ENCODE measurements at regions not wholly inside any gene's neighbourhood (a gene's known extent, or its start where the extent isn't known, plus 50 kb on each side); places are given as distances from the start of the nearest gene placed in this dataset.
"Not testable (repeated sequence)": the region's sequence is repeated elsewhere in the genome, so short reads cannot be mapped to it uniquely, and the experiment has no call there.

DNA sequence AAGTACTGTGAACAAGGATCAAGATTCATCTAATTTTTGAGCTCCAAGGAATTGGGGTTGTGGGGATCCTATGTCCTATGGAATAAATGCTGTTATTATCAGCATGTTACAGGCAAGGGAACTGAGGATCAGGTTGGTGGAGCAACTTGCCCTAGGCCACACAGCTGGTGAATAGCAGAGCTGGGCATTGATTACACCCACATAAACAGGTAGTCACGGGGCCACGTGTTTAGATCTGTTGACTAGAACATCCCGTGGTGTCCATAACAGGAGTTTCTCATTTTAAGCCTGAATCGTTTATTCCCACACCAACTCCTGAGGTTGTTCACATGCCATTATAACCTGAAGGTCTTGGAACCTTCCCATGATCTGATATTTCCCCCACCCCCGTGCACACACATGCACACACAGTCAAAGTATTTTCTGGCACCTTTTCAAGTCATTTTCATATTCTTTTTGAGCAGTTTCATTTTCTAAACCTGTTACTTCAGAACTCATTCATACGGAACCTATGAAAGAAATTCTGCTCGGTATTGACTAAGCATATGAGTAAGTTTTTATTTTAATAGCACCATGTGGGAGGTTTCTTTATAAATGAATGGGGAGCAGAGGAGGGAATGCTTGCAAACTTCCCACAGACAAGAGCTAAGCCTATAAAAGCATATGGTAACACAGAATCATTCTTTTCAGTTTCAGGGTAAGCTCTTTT, 338.1 kb downstream of the ANAPC1 start:
- DNase-seq = not testable (repeated sequence)

DNA sequence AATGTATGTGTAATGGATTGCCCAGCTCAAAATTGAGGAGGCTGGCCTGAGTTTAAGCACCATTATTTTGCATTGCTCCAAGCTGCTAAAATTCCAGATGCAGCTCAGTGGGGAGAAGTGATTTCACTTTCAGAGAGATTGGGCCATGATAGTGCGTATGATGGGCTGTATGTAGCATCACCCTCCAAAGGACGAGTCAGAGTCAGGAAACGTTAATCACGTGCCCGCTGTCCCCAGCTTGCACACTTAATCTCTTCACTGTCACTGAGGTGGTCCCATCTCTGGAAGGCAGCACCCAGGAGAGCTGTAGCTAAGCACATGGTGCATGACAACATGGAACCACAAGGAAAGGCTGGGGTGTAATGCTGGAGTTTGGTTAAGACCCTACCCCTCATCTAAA, 337.4 kb downstream of the ANAPC1 start:
- DNase-seq = not testable (repeated sequence)

DNA sequence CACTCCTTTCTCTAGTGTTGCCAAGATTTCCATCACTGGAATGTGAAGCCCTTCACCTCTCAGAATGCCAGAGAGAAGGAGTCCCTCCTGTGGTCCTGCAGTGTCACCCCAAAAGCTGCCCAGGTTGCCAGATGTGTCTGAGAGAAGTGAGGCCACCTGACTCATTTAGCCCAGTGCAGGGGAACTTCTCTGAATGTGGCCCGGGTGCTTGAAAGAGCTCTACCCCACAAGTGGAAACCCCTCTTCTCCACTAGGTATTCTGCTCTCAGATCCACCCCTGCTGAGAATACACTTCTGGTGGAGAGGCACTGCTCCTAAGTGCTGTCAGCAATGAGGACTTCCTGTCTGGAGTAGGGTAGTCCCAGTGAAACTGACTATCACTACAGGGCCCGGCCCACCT, 334.8 kb downstream of the ANAPC1 start:
- DNase-seq = not testable (repeated sequence)

DNA sequence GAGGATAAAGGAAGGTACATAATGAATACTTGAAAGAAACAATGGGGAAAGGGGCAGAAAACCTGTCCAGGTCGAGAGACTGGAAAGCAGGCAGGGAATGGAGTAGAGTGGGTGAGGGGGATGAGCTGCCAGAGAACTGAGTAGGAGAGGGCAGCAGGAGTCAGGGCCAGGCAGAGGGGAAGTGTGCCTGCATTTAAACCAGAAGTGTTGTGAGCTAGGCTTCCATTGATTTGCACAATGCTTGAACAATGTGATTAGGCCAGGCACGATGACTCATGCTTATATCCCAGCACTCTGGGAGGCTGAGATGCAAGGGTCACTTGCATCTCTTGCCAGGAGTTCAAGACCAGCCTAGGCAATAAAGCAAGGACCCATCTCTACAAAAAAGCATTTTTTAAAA, 332.6 kb downstream of the ANAPC1 start:
- DNase-seq = not testable (repeated sequence)

DNA sequence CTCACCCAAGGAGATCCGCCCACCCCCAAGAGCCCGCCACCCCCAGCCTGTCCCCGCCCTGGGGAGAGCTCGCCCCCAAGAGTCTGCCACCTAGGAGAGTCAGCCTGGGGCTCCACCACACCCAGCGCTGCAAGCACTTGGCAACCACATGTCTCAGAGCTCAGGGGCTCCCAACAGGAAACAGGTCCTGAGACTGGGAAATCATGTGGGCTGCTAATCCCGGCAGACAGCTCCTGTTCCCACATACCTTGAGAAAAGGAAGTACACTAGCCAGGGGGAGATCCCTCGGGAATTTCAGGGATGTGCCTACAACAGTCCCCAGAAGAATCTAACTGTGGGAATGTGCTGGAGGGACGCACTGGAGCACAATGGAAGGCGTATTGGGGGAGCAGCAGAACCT, 331.4 kb downstream of the ANAPC1 start:
- not testable (repeated sequence) for DNase-seq

DNA sequence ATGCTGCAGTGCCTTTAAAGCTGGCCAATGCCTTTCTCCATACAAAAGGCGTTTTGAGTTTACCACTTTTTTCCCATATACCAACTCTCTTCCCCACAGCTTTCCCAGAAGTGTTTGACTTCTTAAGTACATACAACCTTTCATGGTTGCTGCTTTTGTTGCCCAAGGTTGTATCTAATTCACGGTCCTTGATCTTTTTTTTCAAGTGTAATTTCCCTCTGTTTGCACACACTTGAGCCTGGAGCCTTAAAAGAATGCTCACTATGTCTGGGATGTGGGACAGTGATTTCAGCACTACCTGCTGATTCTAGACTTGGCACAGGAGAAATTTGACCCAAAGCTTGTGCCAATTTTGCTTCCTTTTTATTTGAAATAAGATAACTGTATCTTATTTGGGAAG, 324.7 kb downstream of the ANAPC1 start:
- DNase-seq = not testable (repeated sequence)

DNA sequence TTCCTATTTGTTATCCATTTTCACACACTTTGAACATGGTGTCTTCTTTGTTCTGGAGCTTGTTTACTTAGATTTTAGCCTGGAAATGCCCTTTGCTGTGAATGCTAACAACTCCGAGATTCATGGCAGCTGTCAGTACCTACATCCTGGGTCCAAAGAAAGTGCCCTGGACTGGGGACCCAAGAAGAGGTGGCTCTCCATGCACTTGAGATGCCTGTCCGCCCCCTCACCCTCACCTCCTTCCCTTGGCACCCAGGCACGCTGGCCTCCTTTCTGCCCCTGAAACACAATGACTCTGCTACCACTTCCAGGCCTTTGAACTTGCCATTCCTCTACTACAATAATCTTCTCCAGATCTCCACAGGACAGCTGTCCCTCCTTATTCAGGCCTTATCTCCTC, 324.2 kb downstream of the ANAPC1 start:
- DNase-seq = not testable (repeated sequence)

DNA sequence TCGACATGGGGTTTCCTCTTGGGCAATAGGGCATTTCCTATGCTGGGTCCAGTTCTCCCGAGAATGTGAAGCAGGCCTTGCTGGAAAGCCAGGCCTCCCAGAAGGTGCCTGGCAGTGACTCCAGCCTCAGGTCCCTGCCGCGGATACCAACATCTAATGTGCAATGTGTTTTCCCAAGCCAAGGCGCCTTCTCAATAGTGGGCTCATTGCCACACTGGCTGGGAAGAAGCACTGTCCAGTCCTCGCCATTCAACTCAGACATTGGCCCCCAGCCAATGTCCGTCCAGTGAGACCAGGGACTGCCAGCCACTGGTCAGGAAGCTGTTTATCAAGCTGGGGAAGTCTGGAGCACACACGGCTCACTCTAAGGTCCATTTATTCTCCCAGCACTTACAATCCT, 317.9 kb downstream of the ANAPC1 start:
- DNase-seq = not testable (repeated sequence)

DNA sequence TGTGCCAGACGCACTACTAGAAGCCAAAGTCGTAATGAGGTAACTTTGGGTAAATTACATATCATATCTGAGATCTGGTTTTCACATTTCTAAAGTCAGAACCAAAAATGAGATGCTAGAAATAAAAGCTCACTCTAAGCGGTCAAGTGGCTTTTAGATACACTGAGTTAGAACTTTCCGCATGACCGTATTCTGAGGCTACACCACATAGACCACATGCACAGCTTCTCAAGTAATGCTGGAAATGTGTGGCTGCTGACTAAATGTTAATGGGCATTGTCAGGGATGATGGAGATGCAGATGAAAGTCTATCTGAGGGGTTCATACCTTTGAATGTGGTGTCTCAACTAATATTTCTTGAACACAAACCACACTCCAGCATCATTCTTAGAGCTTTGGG, 316.8 kb downstream of the ANAPC1 start:
- DNase-seq = not testable (repeated sequence)

DNA sequence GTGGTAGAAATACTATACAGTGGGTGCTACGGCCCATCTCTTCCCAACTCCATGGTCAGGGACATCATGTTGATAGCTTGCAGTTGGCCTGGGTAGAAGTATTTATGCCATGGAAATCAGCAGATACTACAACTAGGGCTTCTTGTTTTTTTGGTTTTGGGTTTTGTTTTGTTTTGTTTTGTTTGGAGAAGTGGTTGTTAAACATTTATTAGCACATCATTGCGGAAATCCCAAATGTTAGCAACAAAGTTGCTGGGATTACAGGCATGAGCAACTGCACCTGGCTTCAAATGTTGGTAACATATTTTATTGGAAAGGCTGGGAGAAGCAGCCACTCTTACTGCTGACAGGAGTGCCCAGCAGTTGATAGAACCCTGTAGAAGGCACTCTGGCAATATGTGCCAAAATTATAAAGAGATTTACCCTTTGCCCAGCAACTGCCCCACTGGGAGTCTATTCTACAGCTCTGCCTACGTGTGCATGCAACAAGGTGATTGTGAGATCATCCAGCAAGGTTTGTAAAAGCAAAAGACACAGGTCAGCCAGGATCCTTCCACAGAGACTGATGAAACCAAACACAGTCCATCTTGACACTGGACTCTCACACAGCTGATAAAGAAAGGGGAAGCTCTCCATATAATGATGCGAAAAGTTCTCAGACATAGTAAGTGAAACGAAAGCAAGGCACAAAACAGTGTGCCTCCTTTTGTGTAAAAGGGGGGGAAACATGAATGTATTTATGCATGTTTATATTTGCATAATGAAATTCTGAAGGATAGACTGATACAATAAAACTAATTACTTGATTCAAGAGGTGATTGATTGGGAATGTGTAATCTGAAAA, 314.4 kb downstream of the ANAPC1 start:
- not testable (repeated sequence) for DNase-seq

DNA sequence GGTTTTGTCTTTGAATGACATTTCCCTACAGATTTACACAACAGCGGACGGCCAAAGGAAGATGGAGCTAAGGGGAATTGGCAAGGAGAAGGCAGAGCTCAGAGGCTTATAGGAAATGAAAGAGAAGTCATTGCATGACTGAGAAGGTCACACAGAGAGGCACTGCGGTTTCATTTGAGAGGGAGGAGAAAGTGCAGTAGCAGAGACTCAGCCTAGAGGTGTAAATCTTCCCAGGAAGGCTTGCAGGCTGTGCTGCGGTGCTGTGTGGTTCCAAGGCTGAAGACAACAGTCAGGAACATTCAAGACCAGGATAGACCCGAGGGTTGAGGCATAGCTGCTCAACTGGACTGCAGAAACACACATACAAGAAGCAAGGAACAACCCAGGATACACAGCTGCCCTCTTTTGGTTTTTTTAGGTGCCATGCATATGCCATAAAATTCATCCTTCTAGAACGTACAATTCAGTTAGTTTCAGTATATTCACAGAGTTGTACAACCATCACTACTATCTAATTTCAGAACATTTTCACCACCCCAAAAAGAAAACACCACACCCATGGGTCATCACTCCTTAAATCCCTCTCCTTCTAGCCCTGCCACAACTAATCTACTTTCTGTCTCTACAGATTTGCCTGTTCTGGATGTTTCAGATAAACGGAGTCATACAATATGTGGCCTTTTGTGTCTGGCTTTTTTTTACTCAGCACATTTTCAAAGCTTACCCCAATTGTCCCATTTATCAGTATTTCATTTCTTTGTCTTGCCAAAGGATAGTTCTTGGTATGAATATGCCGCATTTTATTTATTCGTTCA, 313.5 kb downstream of the ANAPC1 start:
- not testable (repeated sequence) for DNase-seq

DNA sequence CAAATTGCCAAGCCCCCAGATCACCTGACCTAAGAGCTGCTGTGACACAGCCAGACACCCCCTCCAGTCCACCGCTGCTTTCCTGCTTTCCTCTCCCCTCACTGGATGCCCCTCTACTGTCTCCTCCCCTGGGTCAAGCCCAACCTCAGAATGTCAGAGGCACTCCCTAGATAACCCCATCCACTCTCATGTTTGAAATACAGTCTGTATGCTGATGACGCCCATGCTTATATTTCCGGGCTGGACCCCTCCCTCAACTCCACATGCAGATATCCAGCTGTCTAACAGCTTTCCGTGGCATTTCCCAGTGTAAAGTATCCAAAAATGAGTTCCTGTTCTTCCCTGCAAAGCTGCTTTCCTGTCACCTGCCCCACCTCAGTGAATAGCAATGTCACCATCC, 309.2 kb downstream of the ANAPC1 start:
- DNase-seq = not testable (repeated sequence)

DNA sequence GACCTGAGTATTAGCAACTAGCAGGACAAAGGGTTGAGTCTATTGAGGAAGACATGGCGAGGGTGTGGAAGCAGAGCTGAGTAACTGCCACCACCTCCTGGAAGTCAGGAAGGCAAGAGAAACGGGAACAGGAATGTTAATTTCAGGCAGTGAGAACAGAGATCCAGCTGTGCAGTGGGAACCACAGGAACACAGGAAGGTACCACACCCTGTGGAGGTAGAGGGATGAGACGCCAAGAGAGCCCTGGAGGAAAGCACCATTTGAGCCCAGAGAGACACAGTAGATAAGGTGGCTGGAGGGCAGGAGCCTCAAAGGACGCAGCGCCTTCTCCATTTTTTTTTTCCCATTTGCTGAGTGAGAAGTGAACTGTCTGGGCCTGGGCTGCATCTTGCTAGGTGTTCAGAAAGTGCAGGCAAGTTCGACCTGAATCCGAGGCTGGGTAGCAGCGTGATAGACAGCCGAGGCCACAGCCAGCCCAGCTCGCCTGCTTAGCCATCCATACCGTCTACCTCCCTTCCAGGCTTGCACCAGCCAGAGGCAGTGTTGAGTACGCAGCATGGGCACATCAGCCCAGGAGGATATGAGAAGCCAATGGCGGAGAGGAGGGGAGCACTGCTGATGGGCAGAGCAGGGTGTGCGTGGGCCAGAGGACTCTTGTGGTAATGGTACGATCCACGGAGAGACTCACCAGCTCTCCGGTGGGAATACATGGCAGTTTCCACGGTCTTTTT, 306.7 kb downstream of the ANAPC1 start:
- not testable (repeated sequence) for DNase-seq

DNA sequence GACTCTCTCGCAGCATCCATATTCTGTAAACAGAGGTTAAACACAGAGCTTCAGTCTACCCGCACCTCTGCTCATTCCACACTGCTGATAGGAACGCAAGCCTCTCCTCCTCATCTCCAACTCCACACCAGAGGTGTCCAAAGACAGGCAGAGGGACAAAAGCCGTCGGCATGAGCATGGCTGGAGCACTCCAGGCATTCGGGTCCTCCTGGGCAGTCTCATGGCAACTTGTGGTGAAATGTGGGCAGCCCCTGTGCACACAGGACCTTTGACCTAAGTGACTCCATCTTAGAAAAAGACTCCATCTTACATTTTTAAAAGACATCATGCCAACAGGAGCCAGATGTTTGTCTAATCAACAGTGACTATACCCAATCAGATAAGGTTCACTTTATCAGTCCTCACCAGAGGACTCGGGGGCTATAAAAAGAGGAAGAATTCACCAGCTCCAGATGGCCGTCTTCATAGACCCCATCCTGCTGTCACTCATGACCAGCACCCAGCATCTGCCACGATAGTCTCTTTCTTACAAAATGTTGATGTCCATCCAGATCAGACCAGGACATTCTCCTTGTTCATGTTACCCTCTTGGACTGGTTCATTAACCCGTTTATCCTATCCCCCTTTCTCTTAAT, 304.4 kb downstream of the ANAPC1 start:
- DNase-seq = not testable (repeated sequence)

DNA sequence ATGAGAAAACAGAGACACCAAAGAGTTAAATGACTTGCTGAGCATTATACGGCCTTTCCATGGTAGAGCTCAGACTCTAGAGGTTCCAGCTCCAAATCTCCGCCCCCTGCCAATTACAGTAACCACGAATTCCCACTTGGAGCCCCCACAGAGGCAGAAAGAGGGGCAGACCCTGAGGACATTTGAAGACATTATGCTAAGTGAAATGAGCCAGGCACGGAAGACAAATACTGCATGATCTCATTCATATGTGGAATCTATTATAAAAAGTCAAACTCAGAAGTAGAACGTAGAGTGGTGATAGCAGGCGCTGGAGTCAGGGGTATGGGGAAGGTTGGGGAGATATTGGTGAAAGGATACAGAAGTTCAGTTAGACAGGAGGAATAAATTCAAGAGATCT, 303.4 kb downstream of the ANAPC1 start:
- not testable (repeated sequence) for DNase-seq

DNA sequence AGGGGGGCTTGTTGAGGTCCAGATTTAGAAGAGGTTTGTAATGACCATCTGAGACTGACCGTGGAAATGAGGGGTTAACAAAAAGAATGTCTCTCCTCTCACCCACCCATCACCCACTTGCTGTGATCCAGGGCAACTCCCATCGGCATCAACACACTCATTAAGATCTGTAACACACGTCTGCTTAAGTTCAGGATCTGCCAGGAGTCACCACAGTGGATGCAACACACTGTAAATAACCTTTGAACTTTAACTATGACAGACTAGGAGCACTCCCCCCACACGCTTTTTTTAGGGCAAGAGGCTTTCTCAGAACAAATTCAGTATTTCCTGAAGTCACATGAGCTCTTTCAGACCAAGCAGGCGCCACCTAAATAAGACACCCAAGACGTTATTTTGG, 301.9 kb downstream of the ANAPC1 start:
- DNase-seq = not testable (repeated sequence)

DNA sequence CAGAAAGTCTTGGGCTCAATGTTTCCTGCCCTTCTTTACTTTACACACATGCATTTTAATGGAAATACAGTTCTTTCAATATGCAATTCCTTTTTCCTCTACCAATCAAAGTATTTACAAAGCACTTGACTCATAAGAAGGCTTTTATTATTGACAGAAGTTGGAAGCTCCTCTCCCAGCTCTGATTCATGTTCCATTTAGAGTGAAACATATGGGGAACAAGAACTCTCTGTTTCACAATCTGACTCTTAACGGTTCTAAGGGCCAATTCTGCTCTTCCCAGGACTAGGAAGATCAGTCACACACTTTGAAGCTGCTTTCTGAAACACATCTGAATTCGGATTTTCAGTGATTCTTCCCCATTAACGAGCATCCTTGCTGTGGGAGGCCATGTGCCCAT, 300.5 kb downstream of the ANAPC1 start:
- DNase-seq = not testable (repeated sequence)

DNA sequence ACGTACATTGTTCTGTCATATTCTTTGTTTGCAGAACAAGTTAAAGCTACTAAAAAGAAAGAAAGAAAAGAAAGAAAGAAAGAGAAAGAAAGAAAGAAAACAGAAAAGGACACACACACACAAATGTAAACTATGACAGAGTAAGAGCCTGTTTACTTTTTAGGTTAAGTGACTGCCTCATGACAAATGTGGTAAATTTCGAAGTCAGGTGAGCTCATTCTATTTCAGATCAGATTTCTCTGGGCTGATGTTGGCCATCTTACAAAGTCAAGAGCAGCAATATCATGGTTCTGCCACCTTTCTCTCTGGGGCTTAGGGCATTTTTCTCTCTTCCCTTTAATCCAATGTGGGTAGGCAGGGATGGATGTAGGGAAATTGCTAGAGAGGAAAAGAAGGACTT, 299.5 kb downstream of the ANAPC1 start:
- DNase-seq = not testable (repeated sequence)

DNA sequence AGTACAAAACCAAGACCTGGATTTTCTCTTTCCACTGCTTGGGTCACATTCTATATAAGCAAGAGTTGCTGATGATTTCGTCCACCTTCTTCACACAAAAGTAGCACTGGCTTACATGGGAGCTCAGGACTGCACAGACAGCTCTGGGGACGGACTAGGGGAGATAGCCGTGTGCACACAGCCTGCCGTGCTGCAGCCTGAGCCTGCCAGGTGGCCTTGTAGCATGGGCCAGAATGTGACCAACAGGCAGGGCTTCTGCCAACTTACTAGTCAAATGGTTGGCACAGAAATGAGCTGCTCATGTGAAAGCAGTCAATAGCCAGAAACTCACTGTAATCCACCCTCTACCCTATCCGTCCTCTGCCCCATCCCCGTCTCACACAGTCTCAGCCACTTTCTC, 299.0 kb downstream of the ANAPC1 start:
- DNase-seq = not testable (repeated sequence)

DNA sequence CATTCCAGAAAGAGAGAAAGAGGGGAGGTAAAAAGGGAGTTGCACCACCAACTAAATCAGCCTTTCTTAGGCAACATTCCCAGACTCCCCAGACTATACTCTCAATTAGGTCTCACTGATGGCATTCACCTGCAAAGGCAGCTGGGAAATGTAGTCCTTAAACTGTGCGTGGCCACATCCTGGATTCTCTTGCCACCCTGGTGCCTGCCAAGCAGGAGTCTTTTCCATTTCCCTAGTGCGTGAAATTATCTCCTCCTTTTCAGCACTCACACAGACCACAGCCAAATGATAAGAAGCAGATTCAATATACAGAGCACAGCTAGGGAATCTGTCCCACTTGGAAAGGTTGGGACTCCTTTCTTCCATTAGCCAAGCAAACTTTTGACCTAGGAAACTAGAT, 298.0 kb downstream of the ANAPC1 start:
- not testable (repeated sequence) for DNase-seq

DNA sequence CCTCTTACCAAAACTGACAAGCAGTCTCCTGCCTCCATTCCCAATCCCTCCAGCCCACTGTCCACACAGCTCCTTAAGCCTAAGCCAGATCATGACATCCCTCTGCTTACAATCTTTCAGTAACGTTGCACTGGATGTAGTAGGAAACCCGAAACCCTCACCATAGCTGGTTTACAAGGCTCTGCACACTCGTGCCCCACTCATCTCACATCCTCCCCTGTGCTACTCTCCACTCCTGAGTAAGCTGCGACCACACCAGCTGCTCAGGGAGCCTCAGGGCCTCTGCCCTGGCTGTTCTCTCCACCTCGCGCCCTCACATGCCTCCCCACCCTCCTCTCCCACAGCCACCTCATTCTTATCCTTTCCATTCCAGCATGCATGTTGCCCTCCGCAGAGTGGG, 288.9 kb downstream of the ANAPC1 start:
- DNase-seq = not testable (repeated sequence)
